GM18858 (cell line): ENCODE measurements at regions not wholly inside any gene's neighbourhood (a gene's known extent, or its start where the extent isn't known, plus 50 kb on each side); places are given as distances from the start of the nearest gene placed in this dataset.

Experiments
- ATAC-seq: cut with Tn5 transposase; IDR thresholded peaks from one replicate; pipeline ENCODE4 v1.9.1; 2021; ENCODE audit not compliant: unreplicated experiment

DNA sequence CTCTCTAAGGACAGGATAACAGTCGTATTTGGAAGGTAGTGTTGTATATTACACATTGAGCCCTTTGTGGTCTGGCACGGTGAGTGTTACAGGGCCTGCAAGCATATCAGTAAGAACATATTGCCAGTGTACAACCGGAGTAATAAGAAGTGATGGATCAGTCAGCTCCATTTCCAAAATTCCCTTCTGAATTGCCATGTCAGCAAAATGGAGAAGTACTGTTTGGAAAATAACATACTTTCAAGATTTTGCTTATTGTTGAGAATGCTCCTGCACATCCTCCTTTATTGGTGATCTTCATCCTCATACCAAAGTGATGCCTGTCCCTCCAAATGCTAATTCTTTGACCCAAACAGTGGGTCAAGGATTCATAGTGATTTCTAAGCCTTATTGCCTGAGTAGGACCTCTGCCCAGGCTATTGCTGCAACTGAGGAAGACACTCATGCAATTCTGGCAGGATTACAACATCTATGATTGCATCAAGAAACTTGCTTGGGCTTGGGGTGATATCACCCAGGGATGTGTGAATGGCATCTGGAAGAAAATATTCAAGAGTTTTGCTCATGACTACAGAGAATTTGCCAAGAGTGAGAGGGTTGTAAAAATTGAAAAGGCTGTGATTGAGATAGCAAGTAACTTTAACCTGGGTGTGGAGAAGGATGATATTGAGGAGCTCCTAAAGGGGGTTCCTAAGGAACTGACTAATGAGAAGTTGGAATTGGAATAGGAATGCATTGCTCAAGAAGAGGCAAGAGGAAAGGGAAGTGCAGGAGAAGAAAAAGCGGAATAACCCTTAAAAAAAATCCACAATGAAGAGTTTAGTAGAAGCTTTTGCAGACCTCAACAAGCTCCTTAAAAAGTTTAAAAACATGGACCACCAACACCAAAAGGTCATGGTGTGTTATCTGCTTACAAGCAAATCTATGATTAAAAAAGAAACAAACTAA lies 452.2 kb upstream of the SORCS1 start:
- ATAC-seq, result no peak

DNA sequence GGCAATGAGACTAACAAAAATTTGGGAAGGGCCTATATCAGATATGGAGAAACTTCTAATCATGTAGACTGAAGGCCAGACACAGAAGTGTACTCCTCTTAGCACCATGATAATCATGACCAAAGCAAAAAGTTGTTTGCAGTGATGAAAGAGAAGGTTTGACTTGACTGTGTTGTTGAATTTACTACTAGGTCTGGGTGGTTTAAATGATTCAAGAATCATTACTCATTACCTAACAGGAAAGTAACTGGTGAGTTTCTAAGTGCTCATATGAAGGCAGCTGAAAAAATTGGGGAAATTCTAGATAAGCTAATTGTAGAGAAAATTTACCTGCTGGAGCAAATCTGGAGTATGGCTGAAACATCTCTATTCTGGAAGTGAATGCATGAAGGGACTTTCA lies 451.5 kb upstream of the SORCS1 start:
- no peak for ATAC-seq

- no peak for ATAC-seq
Observed at GRCh38 chr10:107614939-107615685, 450.6 kb upstream of the SORCS1 start.

DNA sequence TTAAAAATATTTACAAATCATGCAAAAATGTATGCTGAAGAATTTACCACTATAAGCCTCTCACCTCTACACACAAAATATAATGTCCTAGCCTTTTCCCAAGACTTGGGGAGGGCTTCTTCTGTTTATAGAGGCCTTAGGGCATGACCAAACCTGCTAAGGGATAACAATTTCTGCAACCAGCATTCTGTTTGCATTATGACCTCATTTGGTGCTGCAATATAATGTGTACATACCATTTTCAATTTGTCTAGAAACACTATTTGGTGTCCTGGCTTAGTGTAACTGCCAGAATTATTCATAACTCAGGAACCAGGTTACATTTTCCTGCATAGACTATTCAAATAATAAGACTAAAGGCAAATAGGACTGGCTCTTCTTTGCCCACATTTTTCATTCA lies 446.6 kb upstream of the SORCS1 start:
- ATAC-seq, result no peak

DNA sequence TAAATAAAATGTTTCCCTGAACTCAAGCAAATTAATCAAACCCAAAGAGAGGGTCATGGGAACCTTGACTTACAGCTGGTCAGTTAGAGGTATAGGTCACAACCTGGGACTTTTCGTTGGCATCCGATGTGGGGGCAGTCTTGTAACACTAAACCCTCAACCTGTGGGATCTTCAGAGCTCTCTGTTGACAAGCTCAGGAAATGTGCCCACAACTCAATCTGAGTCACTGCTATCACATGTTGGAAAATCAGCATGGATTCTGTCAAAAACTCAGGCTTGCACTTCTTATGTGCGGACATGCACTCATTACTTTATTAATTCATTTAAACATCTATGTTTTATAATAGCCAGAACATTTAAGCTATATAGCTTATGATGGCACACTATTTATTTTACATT lies 424.6 kb upstream of the SORCS1 start:
- ATAC-seq, result no peak

- ATAC-seq, result no peak
Observed at GRCh38 chr10:107585630-107586029, 421.1 kb upstream of the SORCS1 start.

GRCh38 chr10:107583974-107584373 lies 419.5 kb upstream of the SORCS1 start:
- ATAC-seq, result no peak

DNA sequence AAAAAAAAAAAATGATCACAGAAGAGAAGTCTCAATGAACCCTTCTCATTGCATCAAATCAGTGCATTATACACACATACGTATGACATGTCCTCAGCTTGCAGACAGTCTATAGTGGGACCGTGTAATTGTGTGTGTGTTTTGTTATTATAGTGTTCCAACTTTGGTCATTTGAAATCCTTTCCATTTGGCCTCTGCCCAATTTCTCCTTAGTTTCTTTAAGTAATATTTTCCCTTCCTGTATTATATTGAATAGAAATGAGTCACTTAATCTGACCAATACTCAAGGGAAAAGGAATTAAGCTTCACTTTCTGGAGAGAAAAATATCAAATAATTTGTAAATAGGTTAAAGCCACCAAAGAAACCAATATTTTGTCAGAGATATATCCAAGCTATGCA lies 415.5 kb upstream of the SORCS1 start:
- ATAC-seq, result no peak

- ATAC-seq, result no peak
Observed at GRCh38 chr10:107577221-107577620, 412.7 kb upstream of the SORCS1 start.

- ATAC-seq, result no peak
Observed at GRCh38 chr10:107576746-107577145, 412.2 kb upstream of the SORCS1 start.

- no peak for ATAC-seq
Observed at GRCh38 chr10:107565014-107565413, 400.5 kb upstream of the SORCS1 start.

- ATAC-seq, result no peak
Observed at GRCh38 chr10:107561136-107561650, 396.7 kb upstream of the SORCS1 start.

- no peak for ATAC-seq
Observed at GRCh38 chr10:107557916-107558315, 393.4 kb upstream of the SORCS1 start.

- no peak for ATAC-seq
Observed at GRCh38 chr10:107554333-107554732, 389.8 kb upstream of the SORCS1 start.

DNA sequence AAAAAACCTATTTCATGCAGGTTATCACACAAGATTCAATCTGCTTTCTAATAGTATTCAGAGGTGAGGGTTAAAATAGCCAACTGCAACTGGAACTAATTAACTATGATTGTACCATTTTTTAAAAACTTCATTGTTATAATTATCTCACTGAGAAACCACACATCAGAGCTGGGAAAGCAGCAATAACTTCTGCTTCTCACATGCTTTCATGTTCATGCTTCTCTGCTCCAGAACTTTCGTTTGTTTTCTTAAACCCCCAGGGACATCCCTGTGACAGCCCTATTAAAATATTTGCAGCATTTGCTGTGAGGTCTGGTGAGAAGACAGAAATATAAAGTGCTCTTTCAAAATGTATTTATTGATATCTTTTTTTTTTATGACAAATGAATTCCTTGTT lies 389.0 kb upstream of the SORCS1 start:
- ATAC-seq, result no peak

GRCh38 chr10:107552963-107553362 lies 388.5 kb upstream of the SORCS1 start:
- ATAC-seq, result no peak

GRCh38 chr10:107548301-107548700 lies 383.8 kb upstream of the SORCS1 start:
- no peak for ATAC-seq

GRCh38 chr10:107546986-107547385 lies 382.5 kb upstream of the SORCS1 start:
- no peak for ATAC-seq

- ATAC-seq, result no peak
Observed at GRCh38 chr10:107546284-107546683, 381.8 kb upstream of the SORCS1 start.

DNA sequence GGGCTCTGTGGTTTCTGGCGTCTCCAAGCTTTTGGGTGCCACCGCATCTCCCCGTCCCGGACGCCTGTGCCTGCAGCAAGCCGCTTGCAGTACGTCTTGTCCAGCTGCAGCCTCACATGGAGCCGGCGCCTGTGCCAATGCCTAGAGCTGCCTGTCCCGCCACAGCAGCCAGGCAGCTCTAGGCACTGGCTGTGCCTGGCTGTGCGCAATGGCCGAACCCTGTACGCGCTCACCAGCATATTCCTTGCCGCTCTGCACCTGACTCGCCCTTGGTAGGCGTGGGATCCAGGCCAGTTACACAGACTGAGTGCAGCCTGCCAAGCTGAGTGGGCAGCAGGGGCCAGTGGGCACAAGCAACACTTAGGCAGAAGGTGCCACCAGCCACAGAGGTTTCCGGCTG lies 381.2 kb upstream of the SORCS1 start:
- no peak for ATAC-seq

DNA sequence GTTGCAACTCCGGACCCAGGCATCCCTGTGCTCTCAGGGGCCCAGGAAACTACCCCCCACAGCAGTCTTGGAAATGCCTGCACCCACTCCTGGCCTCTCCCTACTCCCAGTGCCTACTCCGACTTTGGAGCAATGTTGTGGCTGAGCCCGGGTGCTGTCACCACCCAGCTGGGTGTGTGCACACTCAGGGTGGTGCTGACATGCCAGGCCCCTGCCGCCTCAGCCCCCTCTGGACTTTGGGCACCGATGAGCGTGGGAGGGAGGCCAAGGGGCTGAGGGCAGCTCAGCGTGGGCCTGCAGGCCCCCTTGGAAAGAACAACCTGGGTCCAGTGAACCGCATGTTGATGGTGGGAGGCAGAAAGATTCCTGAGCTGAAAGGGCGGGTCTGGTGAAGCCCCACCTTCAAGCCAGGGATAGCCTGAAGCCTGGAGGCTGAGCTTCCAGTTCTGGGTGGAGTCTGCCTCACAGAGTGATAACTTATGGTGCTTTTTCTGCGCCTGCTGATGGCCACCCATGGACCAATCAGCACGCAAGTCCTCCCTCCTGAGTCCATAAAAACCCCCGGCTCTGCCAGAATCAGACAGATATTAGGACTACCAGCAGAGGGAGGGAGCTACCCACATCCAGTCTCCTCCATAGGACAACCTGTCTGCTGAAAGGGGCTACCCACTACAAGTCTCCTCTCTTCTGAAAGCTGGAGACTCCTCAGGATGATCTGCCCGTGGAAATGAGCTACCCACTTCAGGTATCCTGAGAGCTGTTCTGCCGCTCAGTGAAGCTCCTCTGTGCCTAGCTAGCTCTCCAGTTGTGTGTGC lies 380.4 kb upstream of the SORCS1 start:
- no peak for ATAC-seq
